ENCODE measurements at regions not wholly inside any gene's neighbourhood (a gene's known extent, or its start where the extent isn't known, plus 50 kb on each side); places are given as distances from the start of the nearest gene placed in this dataset.
A peak's percentile ranks its signal among the peaks of the same experiment; 100 is the strongest.

DNA sequence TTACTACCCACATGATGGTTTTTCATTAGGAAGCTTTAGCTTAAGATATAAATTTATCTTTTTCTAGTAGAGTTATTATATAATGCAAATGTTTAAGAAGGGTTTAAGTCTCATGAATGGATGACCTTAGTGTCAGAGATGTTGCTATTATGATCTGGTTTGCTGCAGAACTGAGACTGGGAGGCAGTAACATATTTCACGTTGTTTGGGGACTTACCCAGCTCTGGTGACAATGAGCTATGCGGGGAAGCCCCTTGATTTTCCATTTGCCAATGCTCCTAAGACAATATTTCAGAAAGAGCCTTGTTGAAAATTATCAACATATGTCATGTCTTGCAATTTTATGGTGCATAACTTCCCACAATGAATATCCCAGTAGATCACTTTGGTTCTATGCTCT, 754.6 kb downstream of the REEP3 start:
- no peak for DNase-seq
- H3K9me3 ChIP-seq (replicated peaks; ENCODE audit: insufficient read depth, low read length): no peaks in the 10 kb centered on the region
- peak overlapping the region; percentile 19; the same call in 1 of the 2 replicates for H3K27ac ChIP-seq (ENCODE audit: low read length)
- no peak overlapping the region for H3K9ac ChIP-seq (ENCODE audit: low read length)
- no peaks in the 10 kb centered on the region for H4K20me1 ChIP-seq (ENCODE audit: insufficient read depth, low read length)
- no peak overlapping the region for H2AFZ ChIP-seq (ENCODE audit: low read length)
- H3K4me3 ChIP-seq (ENCODE audit: low read length): no peak overlapping the region
- no peaks in the 10 kb centered on the region for H3F3A ChIP-seq (ENCODE audit: insufficient read depth, low read length)
- H3K27me3 ChIP-seq (replicated peaks; ENCODE audit: insufficient read depth, low read length): no peaks in the 10 kb centered on the region
- H3K79me2 ChIP-seq (ENCODE audit: low read length): no peaks in the 10 kb centered on the region
- no peaks in the 10 kb centered on the region for H3K4me1 ChIP-seq (ENCODE audit: low read length)
- H3K36me3 ChIP-seq (replicated peaks; ENCODE audit: insufficient read depth, low read length): no peaks in the 10 kb centered on the region
- no peaks in the 10 kb centered on the region for H3K9me2 ChIP-seq (replicated peaks; ENCODE audit: insufficient read depth, low read length)
- no peak overlapping the region for H3K4me2 ChIP-seq (ENCODE audit: low read depth, low read length)
- TF ChIP-seq EZH2phosphoT487 (IDR thresholded peaks at IDR 0.05; ENCODE audit: low read length) (no peak), EZH2 (optimal IDR thresholded peaks at IDR 0.05; ENCODE audit: low read depth, low read length) (no peak)
- TF ChIP-seq, protein P1, sequence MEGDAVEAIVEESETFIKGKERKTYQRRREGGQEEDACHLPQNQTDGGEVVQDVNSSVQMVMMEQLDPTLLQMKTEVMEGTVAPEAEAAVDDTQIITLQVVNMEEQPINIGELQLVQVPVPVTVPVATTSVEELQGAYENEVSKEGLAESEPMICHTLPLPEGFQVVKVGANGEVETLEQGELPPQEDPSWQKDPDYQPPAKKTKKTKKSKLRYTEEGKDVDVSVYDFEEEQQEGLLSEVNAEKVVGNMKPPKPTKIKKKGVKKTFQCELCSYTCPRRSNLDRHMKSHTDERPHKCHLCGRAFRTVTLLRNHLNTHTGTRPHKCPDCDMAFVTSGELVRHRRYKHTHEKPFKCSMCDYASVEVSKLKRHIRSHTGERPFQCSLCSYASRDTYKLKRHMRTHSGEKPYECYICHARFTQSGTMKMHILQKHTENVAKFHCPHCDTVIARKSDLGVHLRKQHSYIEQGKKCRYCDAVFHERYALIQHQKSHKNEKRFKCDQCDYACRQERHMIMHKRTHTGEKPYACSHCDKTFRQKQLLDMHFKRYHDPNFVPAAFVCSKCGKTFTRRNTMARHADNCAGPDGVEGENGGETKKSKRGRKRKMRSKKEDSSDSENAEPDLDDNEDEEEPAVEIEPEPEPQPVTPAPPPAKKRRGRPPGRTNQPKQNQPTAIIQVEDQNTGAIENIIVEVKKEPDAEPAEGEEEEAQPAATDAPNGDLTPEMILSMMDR (IDR thresholded peaks at IDR 0.05; ENCODE audit: low read length): no peak

DNA sequence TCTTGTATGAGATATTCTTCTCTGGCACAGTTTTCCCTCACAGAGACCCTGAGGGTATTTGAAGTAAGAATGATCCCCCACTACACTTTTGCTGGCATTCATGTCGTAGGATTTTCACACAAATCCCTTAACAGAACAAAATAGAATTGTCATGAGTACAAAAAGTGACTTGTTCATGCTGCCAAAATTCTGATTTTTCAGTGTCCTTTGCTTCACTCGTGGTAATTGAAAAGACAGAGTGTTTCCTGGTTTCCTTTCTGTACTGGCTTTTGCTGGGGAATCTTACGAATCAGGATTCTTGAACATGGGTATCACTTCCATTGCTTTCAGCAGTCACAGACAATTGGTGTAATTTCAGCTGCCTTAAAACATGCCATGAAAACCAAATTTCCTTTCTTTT, 756.3 kb downstream of the REEP3 start:
- Histone ChIP-seq H3F3A (ENCODE audit: insufficient read depth, low read length) (no peaks in the 10 kb centered on the region), H3K4me2 (ENCODE audit: low read depth, low read length) (no peak overlapping the region), H3K36me3 (replicated peaks; ENCODE audit: insufficient read depth, low read length) (no peaks in the 10 kb centered on the region), H3K4me1 (ENCODE audit: low read length) (no peaks in the 10 kb centered on the region), H4K20me1 (ENCODE audit: insufficient read depth, low read length) (no peaks in the 10 kb centered on the region), H3K4me3 (ENCODE audit: low read length) (no peak overlapping the region), H3K27ac (ENCODE audit: low read length) (no peak overlapping the region), H3K79me2 (ENCODE audit: low read length) (no peaks in the 10 kb centered on the region), H2AFZ (ENCODE audit: low read length) (no peak overlapping the region), H3K27me3 (replicated peaks; ENCODE audit: insufficient read depth, low read length) (no peaks in the 10 kb centered on the region), H3K9ac (ENCODE audit: low read length) (no peak overlapping the region), H3K9me2 (replicated peaks; ENCODE audit: insufficient read depth, low read length) (no peaks in the 10 kb centered on the region), H3K9me3 (replicated peaks; ENCODE audit: insufficient read depth, low read length) (no peaks in the 10 kb centered on the region)
- TF ChIP-seq, protein P1 (IDR thresholded peaks at IDR 0.05; ENCODE audit: low read length): no peak
- TF ChIP-seq EZH2phosphoT487 (IDR thresholded peaks at IDR 0.05; ENCODE audit: low read length) (no peak), EZH2 (optimal IDR thresholded peaks at IDR 0.05; ENCODE audit: low read depth, low read length) (no peak)
- no peak for DNase-seq

DNA sequence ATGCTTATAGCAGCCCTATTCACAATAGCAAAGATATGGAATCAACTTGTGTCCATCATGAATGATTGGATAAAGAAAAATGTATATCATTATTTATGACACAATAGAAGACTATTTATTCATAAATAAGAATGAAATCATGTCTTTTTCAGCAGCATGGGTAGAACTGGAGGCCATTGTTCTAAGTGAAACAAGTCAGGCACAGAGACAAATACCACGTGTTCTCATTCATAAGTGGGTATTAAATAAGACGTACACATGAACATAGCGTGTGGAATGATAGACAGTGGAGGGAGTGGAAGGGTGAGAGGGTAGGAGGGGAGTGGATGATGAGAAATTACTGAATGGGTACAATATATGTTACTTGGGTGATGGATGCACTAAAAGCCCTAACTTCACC, 762.4 kb downstream of the REEP3 start:
- no peaks in the 10 kb centered on the region for H4K20me1 ChIP-seq (ENCODE audit: insufficient read depth, low read length)
- no peak overlapping the region for H3K9ac ChIP-seq (ENCODE audit: low read length)
- H3K36me3 ChIP-seq (replicated peaks; ENCODE audit: insufficient read depth, low read length): no peaks in the 10 kb centered on the region
- H3K27me3 ChIP-seq (replicated peaks; ENCODE audit: insufficient read depth, low read length): no peaks in the 10 kb centered on the region
- H3F3A ChIP-seq (ENCODE audit: insufficient read depth, low read length): no peaks in the 10 kb centered on the region
- no peaks in the 10 kb centered on the region for H3K4me1 ChIP-seq (ENCODE audit: low read length)
- no peak overlapping the region for H2AFZ ChIP-seq (ENCODE audit: low read length)
- no peaks in the 10 kb centered on the region for H3K9me3 ChIP-seq (replicated peaks; ENCODE audit: insufficient read depth, low read length)
- TF ChIP-seq, protein P1 (IDR thresholded peaks at IDR 0.05; ENCODE audit: low read length): no peak
- TF ChIP-seq EZH2phosphoT487 (IDR thresholded peaks at IDR 0.05; ENCODE audit: low read length) (no peak), EZH2 (optimal IDR thresholded peaks at IDR 0.05; ENCODE audit: low read depth, low read length) (no peak)
- no peak for DNase-seq
- no peak overlapping the region for H3K27ac ChIP-seq (ENCODE audit: low read length)
- no peaks in the 10 kb centered on the region for H3K79me2 ChIP-seq (ENCODE audit: low read length)
- H3K9me2 ChIP-seq (replicated peaks; ENCODE audit: insufficient read depth, low read length): no peaks in the 10 kb centered on the region
- no peak overlapping the region for H3K4me2 ChIP-seq (ENCODE audit: low read depth, low read length)
- no peak overlapping the region for H3K4me3 ChIP-seq (ENCODE audit: low read length)

All from MM.1S (cell line).